ENCODE measurements at regions not wholly inside any gene's neighbourhood (a gene's known extent, or its start where the extent isn't known, plus 50 kb on each side); places are given as distances from the start of the nearest gene placed in this dataset.
A peak's percentile ranks its signal among the peaks of the same experiment; 100 is the strongest.
"Not testable (repeated sequence)": the region's sequence is repeated elsewhere in the genome, so short reads cannot be mapped to it uniquely, and the experiment has no call there.

- no peaks in the 10 kb centered on the region for H3K9me3 ChIP-seq
- H3K36me3 ChIP-seq = no peaks in the 10 kb centered on the region
- intact Hi-C loops (cut with DNase I) = no loop called here
- no peak overlapping the region for H3K4me3 ChIP-seq
- DNase-seq (no peak), FAIRE-seq (no peak), ATAC-seq (no peak)
- TF ChIP-seq CTCF (IDR thresholded peaks at IDR 0.05) = no peak
- peaks cover 0 to 3% (median 0%) of the 10 kb centered on the region in 3 donors for H3K4me1 ChIP-seq
- no peak overlapping the region for H3K27ac ChIP-seq
- WGBS, 2 donors = 67 to 78% methylated on average over 12 of the region's 12 CpGs
- no peaks in the 10 kb centered on the region for H3K27me3 ChIP-seq
Measured at GRCh38 chr2:7094231-7094741, 177.1 kb downstream of the RNF144A start.

- no peaks in the 10 kb centered on the region for H3K36me3 ChIP-seq
- ATAC-seq = peak in 2 of 4 donors; percentile 13 to 24
- no peak overlapping the region for H3K27ac ChIP-seq
- H3K27me3 ChIP-seq = no peaks in the 10 kb centered on the region
- no peak overlapping the region for H3K4me3 ChIP-seq
- 69 to 71% methylated on average over 20 of the region's 20 CpGs for WGBS, 2 donors
- peak in 1 of 6 donors; percentile 40 for DNase-seq
- intact Hi-C loops (cut with DNase I) = no loop called here
- peaks cover 0 to 3% (median 0%) of the 10 kb centered on the region in 3 donors for H3K4me1 ChIP-seq
- no peak for TF ChIP-seq CTCF (IDR thresholded peaks at IDR 0.05)
- H3K9me3 ChIP-seq = no peaks in the 10 kb centered on the region
- FAIRE-seq = no peak
Measured at GRCh38 chr2:7096726-7097352, 179.6 kb downstream of the RNF144A start.

- FAIRE-seq (no peak), DNase-seq (peak; percentile 51 to 94 (median 76)), ATAC-seq (peak; percentile 92 to 99 (median 96))
- 0 to 1% methylated on average over 18 of the region's 18 CpGs for WGBS, 2 donors
- peak; percentile 94 to 96 (median 96) for TF ChIP-seq CTCF (IDR thresholded peaks at IDR 0.05)
- no peaks in the 10 kb centered on the region for H3K36me3 ChIP-seq
- H3K27ac ChIP-seq = no peak overlapping the region
- peaks cover 0 to 3% (median 0%) of the 10 kb centered on the region in 3 donors for H3K4me1 ChIP-seq
- H3K27me3 ChIP-seq = no peaks in the 10 kb centered on the region
- H3K4me3 ChIP-seq = peak overlapping the region in 1 of 4 donors; percentile 29
- intact Hi-C loops (cut with DNase I) = no loop called here
- H3K9me3 ChIP-seq = no peaks in the 10 kb centered on the region
Measured at GRCh38 chr2:7097353-7097895, 180.2 kb downstream of the RNF144A start.

GRCh38 chr2:7098816-7099215 lies 181.6 kb downstream of the RNF144A start:
- intact Hi-C loops (cut with DNase I) = no loop called here
- Histone ChIP-seq H3K27ac (no peak overlapping the region), H3K9me3 (no peaks in the 10 kb centered on the region), H3K4me1 (peaks cover 0 to 3% (median 0%) of the 10 kb centered on the region in 3 donors), H3K36me3 (no peaks in the 10 kb centered on the region), H3K27me3 (no peaks in the 10 kb centered on the region), H3K4me3 (no peak overlapping the region)
- no peak for FAIRE-seq
- WGBS, 2 donors = 86 to 93% methylated on average over 4 of the region's 4 CpGs
- no peak for DNase-seq
- TF ChIP-seq CTCF (IDR thresholded peaks at IDR 0.05) = no peak
- no peak for ATAC-seq

- H3K27ac ChIP-seq; FAIRE-seq; intact Hi-C loops (cut with DNase I); H3K4me3 ChIP-seq; H3K4me1 ChIP-seq; H3K27me3 ChIP-seq; H3K36me3 ChIP-seq; H3K9me3 ChIP-seq; DNase-seq; ATAC-seq: not testable (repeated sequence)
- WGBS, 2 donors = 81 to 89% methylated on average over 4 of the region's 4 CpGs
Measured at GRCh38 chr2:7099687-7100086, 182.5 kb downstream of the RNF144A start.
